Testis (tissue), 2 donors: ENCODE measurements at regions not wholly inside any gene's neighbourhood (a gene's known extent, or its start where the extent isn't known, plus 50 kb on each side); places are given as distances from the start of the nearest gene placed in this dataset.

Experiments
- CTCF ChIP-seq, 3 experiments: fragments of 450-650 bp in 2 of 3; fragments of 200-600 bp in 1 of 3; sonication (generic) in 1 of 3; IDR thresholded peaks; one replicate each; pipeline ENCODE4 v1.5.1; 2016 to 2019; ENCODE audit warnings: antibody characterized with exemption in 3 of 3, mild to moderate bottlenecking in 2 of 3, moderate library complexity in 1 of 3
- POLR2A ChIP-seq: fragments of 450-650 bp; IDR thresholded peaks from one replicate; pipeline ENCODE4 v1.6.1; 2017; ENCODE audit warnings: antibody characterized with exemption, mild to moderate bottlenecking, moderate library complexity

GRCh38 chr12:42980441-42980840, 390.9 kb upstream of the PRICKLE1 start:
- TF ChIP-seq POLR2A (no peak), CTCF (IDR thresholded peaks at IDR 0.05) (no peak)
